H9 (cell line): ENCODE measurements at regions not wholly inside any gene's neighbourhood (a gene's known extent, or its start where the extent isn't known, plus 50 kb on each side); places are given as distances from the start of the nearest gene placed in this dataset.

Experiments used
- DNase-seq: peaks from one replicate; pipeline ENCODE4 v3.0.0-alpha.2; 2017
- H2AFZ ChIP-seq: one replicate; pipeline ENCODE4 v1.6.1; 2013; ENCODE audit warnings: mild to moderate bottlenecking, low read length, control low read depth, moderate library complexity
- H2AK5ac ChIP-seq: 2 replicates; pipeline ENCODE4 v1.6.1; 2013; ENCODE audit warnings: low read length, control low read depth, mixed read lengths; ENCODE audit not compliant: insufficient read length
- H2BK120ac ChIP-seq: one replicate; pipeline ENCODE4 v1.6.1; 2013; ENCODE audit warnings: low read depth, mild to moderate bottlenecking, low read length, control low read depth, inconsistent platforms; ENCODE audit not compliant: poor library complexity, severe bottlenecking
- H2BK12ac ChIP-seq: 2 replicates; pipeline ENCODE4 v1.6.1; 2013; ENCODE audit warnings: low read length, control low read depth, mixed read lengths, low read depth; ENCODE audit not compliant: insufficient read length
- H2BK15ac ChIP-seq: 2 replicates; pipeline ENCODE4 v1.6.1; 2013; ENCODE audit warnings: low read depth, low read length, control low read depth
- H2BK20ac ChIP-seq: one replicate; pipeline ENCODE4 v1.6.1; 2013; ENCODE audit warnings: low read depth, mild to moderate bottlenecking, low read length, control low read depth, inconsistent platforms; ENCODE audit not compliant: poor library complexity, severe bottlenecking
- H2BK5ac ChIP-seq: 2 replicates; pipeline ENCODE4 v1.6.1; 2013; ENCODE audit warnings: low read length, control low read depth, mixed read lengths; ENCODE audit not compliant: insufficient read length
- H3K14ac ChIP-seq: 2 replicates; pipeline ENCODE4 v1.6.1; 2013; ENCODE audit warnings: low read length, control low read depth; ENCODE audit not compliant: insufficient read depth
- H3K18ac ChIP-seq: 2 replicates; pipeline ENCODE4 v1.6.1; 2013; ENCODE audit warnings: low read depth, mild to moderate bottlenecking, mixed read lengths, low read length, control low read depth; ENCODE audit not compliant: insufficient read length
- H3K23ac ChIP-seq: 2 replicates; pipeline ENCODE4 v1.6.1; 2013; ENCODE audit warnings: low read length, control low read depth, mixed read lengths, low read depth; ENCODE audit not compliant: insufficient read length
- H3K23me2 ChIP-seq: 2 replicates; pipeline ENCODE4 v1.6.1; 2013; ENCODE audit warnings: low read depth, mild to moderate bottlenecking, mixed read lengths, low read length, control low read depth; ENCODE audit not compliant: insufficient read length, poor library complexity, severe bottlenecking
- H3K27ac ChIP-seq: 2 replicates; pipeline ENCODE4 v1.5.1; 2013; ENCODE audit warnings: low read length, control low read depth, mixed read lengths, low read depth; ENCODE audit not compliant: insufficient read length
- H3K27me3 ChIP-seq: 2 replicates; pipeline ENCODE4 v1.6.1; 2013; ENCODE audit warnings: low read length, control low read depth, inconsistent platforms; ENCODE audit not compliant: insufficient read depth
- H3K4ac ChIP-seq: 2 replicates; pipeline ENCODE4 v1.6.1; 2013; ENCODE audit warnings: low read depth, mild to moderate bottlenecking, control low read depth, inconsistent platforms, low read length, moderate library complexity
- H3K4me1 ChIP-seq: 2 replicates; pipeline ENCODE4 v1.6.1; 2013; ENCODE audit warnings: low read length, control low read depth, inconsistent platforms; ENCODE audit not compliant: insufficient read depth
- H3K4me2 ChIP-seq: 2 replicates; pipeline ENCODE4 v1.6.1; 2013; ENCODE audit warnings: low read length, control low read depth, mixed read lengths; ENCODE audit not compliant: insufficient read length, insufficient read depth
- H3K56ac ChIP-seq: 2 replicates; pipeline ENCODE4 v1.6.1; 2013; ENCODE audit warnings: low read depth, mild to moderate bottlenecking, mixed read lengths, low read length, control low read depth; ENCODE audit not compliant: insufficient read length
- H3K79me1 ChIP-seq: 2 replicates; pipeline ENCODE4 v1.6.1; 2013; ENCODE audit warnings: low read depth, mild to moderate bottlenecking, moderate library complexity, low read length, control low read depth, inconsistent platforms; ENCODE audit not compliant: insufficient read depth, poor library complexity, severe bottlenecking
- H3K79me2 ChIP-seq: 2 replicates; pipeline ENCODE4 v1.6.1; 2013; ENCODE audit warnings: low read length, control low read depth, inconsistent platforms; ENCODE audit not compliant: insufficient read depth
- H3K9ac ChIP-seq: 2 replicates; pipeline ENCODE4 v1.6.1; 2013; ENCODE audit warnings: low read length, control low read depth, mixed read lengths; ENCODE audit not compliant: insufficient read length; ENCODE audit errors: extremely low read depth
- H3K9me3 ChIP-seq: one replicate; pipeline ENCODE4 v1.6.1; 2013; ENCODE audit warnings: low read depth, low read length, inconsistent platforms; ENCODE audit not compliant: control insufficient read depth
- H3T11ph ChIP-seq: one replicate; pipeline ENCODE4 v1.6.1; 2013; ENCODE audit warnings: mild to moderate bottlenecking, low read length, control low read depth, inconsistent platforms
- H4K20me1 ChIP-seq: one replicate; pipeline ENCODE4 v1.6.1; 2013; ENCODE audit not compliant: control insufficient read depth, insufficient read length, insufficient read depth
- H4K5ac ChIP-seq: 2 replicates; pipeline ENCODE4 v1.6.1; 2013; ENCODE audit warnings: low read depth, mild to moderate bottlenecking, mixed read lengths, low read length, control low read depth; ENCODE audit not compliant: insufficient read length
- H4K8ac ChIP-seq: replicated peaks from 2 replicates; pipeline ENCODE4 v1.6.1; 2013; ENCODE audit warnings: low read length, control low read depth, mixed read lengths, low read depth; ENCODE audit not compliant: insufficient read length
- H4K91ac ChIP-seq: 2 replicates; pipeline ENCODE4 v1.6.1; 2013; ENCODE audit warnings: low read depth, mild to moderate bottlenecking, moderate library complexity, mixed read lengths, low read length, control low read depth; ENCODE audit not compliant: insufficient read length
- H3K27ac Mint-ChIP-seq, 3 experiments: 2 replicates in 2 of 3; 3 replicates in 1 of 3; pipeline ENCODE4 v1.8.0; 2020 to 2021; ENCODE audit warnings: mixed read lengths in 3 of 3, mild to moderate bottlenecking in 1 of 3, moderate library complexity in 1 of 3
- H3K27me3 Mint-ChIP-seq: 2 replicates; pipeline ENCODE4 v1.8.0; 2021; ENCODE audit warnings: low read depth, mild to moderate bottlenecking, moderate library complexity, mixed read lengths
- H3K36me3 Mint-ChIP-seq, 3 experiments: 2 replicates in 2 of 3; 3 replicates in 1 of 3; pipeline ENCODE4 v1.8.0; 2020 to 2021; ENCODE audit warnings: low read depth in 3 of 3, mixed read lengths in 3 of 3; ENCODE audit not compliant: insufficient read depth in 1 of 3
- H3K4me1 Mint-ChIP-seq, 2 experiments: 2 replicates each; pipeline ENCODE4 v1.8.0; 2020; ENCODE audit warnings: mixed read lengths in 2 of 2
- H3K4me3 Mint-ChIP-seq, 2 experiments: 2 replicates in 1 of 2; 3 replicates in 1 of 2; pipeline ENCODE4 v1.8.0; 2020 to 2021; ENCODE audit warnings: mild to moderate bottlenecking in 2 of 2, mixed read lengths in 2 of 2, moderate library complexity in 1 of 2
- H3K9me3 Mint-ChIP-seq, 2 experiments: 2 replicates in 1 of 2; 3 replicates in 1 of 2; pipeline ENCODE4 v1.8.0; 2020; ENCODE audit warnings: mild to moderate bottlenecking in 2 of 2, mixed read lengths in 2 of 2, moderate library complexity in 1 of 2
- CTCF ChIP-seq: fragments of 200-600 bp; sonication (generic); conservative IDR thresholded peaks from 3 replicates; pipeline ENCODE4 v1.8.0; 2021; ENCODE audit warnings: antibody characterized with exemption, mild to moderate bottlenecking
- WGBS: extraction: QIAGEN DNeasy Blood & Tissue Kit; methylation state at CpG from one replicate; pipeline ENCODE4 v1.1.7; 2013; ENCODE audit warnings: missing lambda C conversion rate, low lambda C conversion rate, mixed read lengths; ENCODE audit not compliant: insufficient read length; ENCODE audit errors: extremely low coverage; 5-methylcytosine and 5-hydroxymethylcytosine counted together

GRCh38 chr3:171966533-171967136 lies 72.7 kb upstream of the FNDC3B start:
- no peak for DNase-seq
- H2AK5ac ChIP-seq: no peak overlapping the region
- H4K8ac ChIP-seq: no peak overlapping the region
- no peak for TF ChIP-seq CTCF
- H3K18ac ChIP-seq: no peak overlapping the region
- no peaks in the 10 kb centered on the region for H3K36me3 Mint-ChIP-seq
- H3K27ac ChIP-seq: no peak overlapping the region
- H2AFZ ChIP-seq: no peak overlapping the region
- no peaks in the 10 kb centered on the region for H4K20me1 ChIP-seq
- no peak overlapping the region for H3K4me2 ChIP-seq
- no peaks in the 10 kb centered on the region for H3K27me3 Mint-ChIP-seq
- H3K4ac ChIP-seq: no peak overlapping the region
- H3K9me3 Mint-ChIP-seq: no peaks in the 10 kb centered on the region; a peak in 1 of 5 replicates
- no peak overlapping the region for H2BK15ac ChIP-seq
- no peaks in the 10 kb centered on the region for H3K79me2 ChIP-seq
- H4K5ac ChIP-seq: no peak overlapping the region
- WGBS: no CpG with 5 or more reads among the region's 3 CpGs
- no peaks in the 10 kb centered on the region for H3K4me1 ChIP-seq
- H4K91ac ChIP-seq: no peak overlapping the region
- H2BK20ac ChIP-seq: no peak overlapping the region
- no peak overlapping the region for H3K14ac ChIP-seq
- no peak overlapping the region for H3K56ac ChIP-seq
- H2BK12ac ChIP-seq: no peak overlapping the region
- H3K79me1 ChIP-seq: no peaks in the 10 kb centered on the region
- no peak overlapping the region for H2BK120ac ChIP-seq
- H3K4me3 Mint-ChIP-seq: no peak overlapping the region
- H3K23ac ChIP-seq: no peak overlapping the region
- no peak overlapping the region for H3K27ac Mint-ChIP-seq
- H2BK5ac ChIP-seq: no peak overlapping the region
- no peaks in the 10 kb centered on the region for H3K23me2 ChIP-seq
- no peak overlapping the region for H3T11ph ChIP-seq
- H3K27me3 ChIP-seq: no peaks in the 10 kb centered on the region
- H3K9me3 ChIP-seq: no peaks in the 10 kb centered on the region
- H3K4me1 Mint-ChIP-seq: peaks cover 0 to 5% of the 10 kb centered on the region in 2 experiments; a peak in 2 of 4 replicates
- no peak overlapping the region for H3K9ac ChIP-seq
